ENCODE measurements at regions not wholly inside any gene's neighbourhood (a gene's known extent, or its start where the extent isn't known, plus 50 kb on each side); places are given as distances from the start of the nearest gene placed in this dataset.

DNA sequence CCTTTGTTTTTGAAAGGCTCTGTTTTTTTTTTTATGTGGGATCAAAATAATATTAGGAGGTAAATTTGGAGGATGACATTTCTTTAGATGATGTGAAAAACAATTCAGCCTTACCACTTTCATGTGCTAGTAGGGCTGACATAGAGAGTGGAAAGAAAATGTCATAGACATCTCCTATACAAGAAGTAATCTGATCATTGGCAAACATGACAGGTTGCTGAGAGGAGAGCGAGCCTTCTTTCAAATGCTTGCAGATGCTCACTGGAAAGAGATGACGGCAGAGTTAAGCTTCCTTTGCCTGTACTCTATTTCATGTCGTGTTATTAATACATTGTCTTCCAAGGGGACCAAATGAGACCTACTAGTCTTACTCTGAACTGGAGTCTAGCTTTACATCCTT, 160.1 kb upstream of the DAP start:
- ChIA-PET POLR2A (no interaction called here), CTCF (no interaction called here)
- TF ChIP-seq, protein P1, sequence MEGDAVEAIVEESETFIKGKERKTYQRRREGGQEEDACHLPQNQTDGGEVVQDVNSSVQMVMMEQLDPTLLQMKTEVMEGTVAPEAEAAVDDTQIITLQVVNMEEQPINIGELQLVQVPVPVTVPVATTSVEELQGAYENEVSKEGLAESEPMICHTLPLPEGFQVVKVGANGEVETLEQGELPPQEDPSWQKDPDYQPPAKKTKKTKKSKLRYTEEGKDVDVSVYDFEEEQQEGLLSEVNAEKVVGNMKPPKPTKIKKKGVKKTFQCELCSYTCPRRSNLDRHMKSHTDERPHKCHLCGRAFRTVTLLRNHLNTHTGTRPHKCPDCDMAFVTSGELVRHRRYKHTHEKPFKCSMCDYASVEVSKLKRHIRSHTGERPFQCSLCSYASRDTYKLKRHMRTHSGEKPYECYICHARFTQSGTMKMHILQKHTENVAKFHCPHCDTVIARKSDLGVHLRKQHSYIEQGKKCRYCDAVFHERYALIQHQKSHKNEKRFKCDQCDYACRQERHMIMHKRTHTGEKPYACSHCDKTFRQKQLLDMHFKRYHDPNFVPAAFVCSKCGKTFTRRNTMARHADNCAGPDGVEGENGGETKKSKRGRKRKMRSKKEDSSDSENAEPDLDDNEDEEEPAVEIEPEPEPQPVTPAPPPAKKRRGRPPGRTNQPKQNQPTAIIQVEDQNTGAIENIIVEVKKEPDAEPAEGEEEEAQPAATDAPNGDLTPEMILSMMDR (IDR thresholded peaks at IDR 0.05; ENCODE audit: control extremely low read depth, extremely low read depth, low read depth, missing control alignments) = no peak
- DNase-seq (ENCODE audit: extremely low spot score) = no peak

- DNase-seq (ENCODE audit: extremely low spot score) = no peak
- TF ChIP-seq, protein P1 (IDR thresholded peaks at IDR 0.05; ENCODE audit: control extremely low read depth, extremely low read depth, low read depth, missing control alignments) = no peak
- ChIA-PET CTCF (interaction anchor here (1.3 kb wide), 1 partner anchor 12 kb away, joined by 3 read pairs; no protein-coding TSS in a partner anchor), POLR2A (no interaction called here)
Observed at GRCh38 chr5:10920400-10920799, 159.4 kb upstream of the DAP start.

- no peak for DNase-seq (ENCODE audit: extremely low spot score)
- ChIA-PET POLR2A (no interaction called here), CTCF (no interaction called here)
- TF ChIP-seq, protein P1 (IDR thresholded peaks at IDR 0.05; ENCODE audit: control extremely low read depth, extremely low read depth, low read depth, missing control alignments) = no peak
Observed at GRCh38 chr5:10914741-10915480, 153.9 kb upstream of the DAP start.

- TF ChIP-seq, protein P1 (IDR thresholded peaks at IDR 0.05; ENCODE audit: control extremely low read depth, extremely low read depth, low read depth, missing control alignments) = no peak
- no peak for DNase-seq (ENCODE audit: extremely low spot score)
- CTCF ChIA-PET = no interaction called here
- POLR2A ChIA-PET = no interaction called here
Observed at GRCh38 chr5:10913841-10914240, 152.8 kb upstream of the DAP start.

- TF ChIP-seq, protein P1 (IDR thresholded peaks at IDR 0.05; ENCODE audit: control extremely low read depth, extremely low read depth, low read depth, missing control alignments) = no peak
- POLR2A ChIA-PET = no interaction called here
- CTCF ChIA-PET = no interaction called here
- DNase-seq (ENCODE audit: extremely low spot score) = no peak
Observed at GRCh38 chr5:10913181-10913810, 152.3 kb upstream of the DAP start.

DNA sequence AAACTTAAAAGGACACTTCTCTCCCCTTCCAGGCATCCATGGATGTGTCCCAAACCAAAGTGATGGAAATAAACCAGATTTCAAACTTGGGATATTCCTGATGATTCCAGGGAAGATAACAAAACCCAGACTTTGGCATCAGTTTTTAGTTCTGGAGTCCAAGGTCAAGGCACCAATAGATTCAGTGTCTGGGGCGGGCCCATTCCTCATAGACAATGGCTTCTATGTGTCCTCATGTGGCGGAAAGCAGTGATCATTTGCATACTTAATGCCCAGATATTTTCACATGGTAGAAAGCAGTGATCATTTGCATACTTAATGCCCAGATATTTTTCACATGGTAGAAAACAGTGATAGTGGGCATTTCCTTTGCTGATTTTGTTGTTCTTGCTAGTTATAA, 151.4 kb upstream of the DAP start:
- ChIA-PET CTCF (no interaction called here), POLR2A (no interaction called here)

More for the DNA sequence above, 151.4 kb upstream of the DAP start:
- TF ChIP-seq, protein P1 (IDR thresholded peaks at IDR 0.05; ENCODE audit: control extremely low read depth, extremely low read depth, low read depth, missing control alignments) = no peak
- no peak for DNase-seq (ENCODE audit: extremely low spot score)
